ENCODE measurements at regions not wholly inside any gene's neighbourhood (a gene's known extent, or its start where the extent isn't known, plus 50 kb on each side); places are given as distances from the start of the nearest gene placed in this dataset.
A peak's percentile ranks its signal among the peaks of the same experiment; 100 is the strongest.

- DNase-seq (ENCODE audit: insufficient read length, low spot score), result no peak
- TF ChIP-seq POLR2AphosphoS5 (IDR thresholded peaks at IDR 0.05; ENCODE audit: low read depth, low read length) (no peak), TAF1 (IDR thresholded peaks at IDR 0.05; ENCODE audit: low read depth, low read length) (no peak), POU2F2 (IDR thresholded peaks at IDR 0.05; ENCODE audit: low read depth, low read length) (no peak), SPI1 (IDR thresholded peaks at IDR 0.05; ENCODE audit: low read depth, low read length) (no peak), PAX5 (IDR thresholded peaks at IDR 0.05; ENCODE audit: insufficient read depth, low read length, severe bottlenecking) (no peak), POLR2A (IDR thresholded peaks at IDR 0.05; ENCODE audit: low read depth, low read length) (no peak)
- no peak for FAIRE-seq
Observed at GRCh38 chr12:61857968-61858367, 402.2 kb upstream of the USP15 start.

- no peak for FAIRE-seq
- no peak for DNase-seq (ENCODE audit: insufficient read length, low spot score)
- TF ChIP-seq POLR2AphosphoS5 (IDR thresholded peaks at IDR 0.05; ENCODE audit: low read depth, low read length), result no peak
- no peak for TF ChIP-seq PAX5 (IDR thresholded peaks at IDR 0.05; ENCODE audit: insufficient read depth, low read length, severe bottlenecking)
- TF ChIP-seq TAF1 (IDR thresholded peaks at IDR 0.05; ENCODE audit: low read depth, low read length), result no peak
- no peak for TF ChIP-seq SPI1 (IDR thresholded peaks at IDR 0.05; ENCODE audit: low read depth, low read length)
- no peak for TF ChIP-seq POLR2A (IDR thresholded peaks at IDR 0.05; ENCODE audit: low read depth, low read length)
- TF ChIP-seq POU2F2 (IDR thresholded peaks at IDR 0.05; ENCODE audit: low read depth, low read length), result no peak
Observed at GRCh38 chr12:61860451-61860850, 399.8 kb upstream of the USP15 start.

GRCh38 chr12:61862986-61863385, 397.2 kb upstream of the USP15 start:
- no peak for FAIRE-seq
- TF ChIP-seq POLR2A (IDR thresholded peaks at IDR 0.05; ENCODE audit: low read depth, low read length) (no peak), PAX5 (IDR thresholded peaks at IDR 0.05; ENCODE audit: insufficient read depth, low read length, severe bottlenecking) (no peak), POU2F2 (IDR thresholded peaks at IDR 0.05; ENCODE audit: low read depth, low read length) (no peak), TAF1 (IDR thresholded peaks at IDR 0.05; ENCODE audit: low read depth, low read length) (no peak), POLR2AphosphoS5 (IDR thresholded peaks at IDR 0.05; ENCODE audit: low read depth, low read length) (no peak), SPI1 (IDR thresholded peaks at IDR 0.05; ENCODE audit: low read depth, low read length) (no peak)
- no peak for DNase-seq (ENCODE audit: insufficient read length, low spot score)

- no peak for FAIRE-seq
- no peak for DNase-seq (ENCODE audit: insufficient read length, low spot score)
- no peak for TF ChIP-seq SPI1 (IDR thresholded peaks at IDR 0.05; ENCODE audit: low read depth, low read length)
- no peak for TF ChIP-seq TAF1 (IDR thresholded peaks at IDR 0.05; ENCODE audit: low read depth, low read length)
- no peak for TF ChIP-seq POLR2AphosphoS5 (IDR thresholded peaks at IDR 0.05; ENCODE audit: low read depth, low read length)
- no peak for TF ChIP-seq PAX5 (IDR thresholded peaks at IDR 0.05; ENCODE audit: insufficient read depth, low read length, severe bottlenecking)
- TF ChIP-seq POU2F2 (IDR thresholded peaks at IDR 0.05; ENCODE audit: low read depth, low read length), result no peak
- TF ChIP-seq POLR2A (IDR thresholded peaks at IDR 0.05; ENCODE audit: low read depth, low read length), result no peak
Observed at GRCh38 chr12:61863811-61864210, 396.4 kb upstream of the USP15 start.

GRCh38 chr12:61869796-61870195, 390.4 kb upstream of the USP15 start:
- FAIRE-seq (no peak), DNase-seq (ENCODE audit: insufficient read length, low spot score) (no peak)
- TF ChIP-seq PAX5 (IDR thresholded peaks at IDR 0.05; ENCODE audit: insufficient read depth, low read length, severe bottlenecking), result no peak
- no peak for TF ChIP-seq POLR2AphosphoS5 (IDR thresholded peaks at IDR 0.05; ENCODE audit: low read depth, low read length)
- no peak for TF ChIP-seq TAF1 (IDR thresholded peaks at IDR 0.05; ENCODE audit: low read depth, low read length)
- no peak for TF ChIP-seq POU2F2 (IDR thresholded peaks at IDR 0.05; ENCODE audit: low read depth, low read length)
- no peak for TF ChIP-seq SPI1 (IDR thresholded peaks at IDR 0.05; ENCODE audit: low read depth, low read length)
- TF ChIP-seq POLR2A (IDR thresholded peaks at IDR 0.05; ENCODE audit: low read depth, low read length), result no peak

GRCh38 chr12:61870658-61871484, 389.3 kb upstream of the USP15 start:
- no peak for FAIRE-seq
- TF ChIP-seq SPI1 (IDR thresholded peaks at IDR 0.05; ENCODE audit: low read depth, low read length), result peak; percentile 44
- no peak for TF ChIP-seq POLR2AphosphoS5 (IDR thresholded peaks at IDR 0.05; ENCODE audit: low read depth, low read length)
- no peak for DNase-seq (ENCODE audit: insufficient read length, low spot score)

- no peak for DNase-seq (ENCODE audit: insufficient read length, low spot score)
- FAIRE-seq, result no peak
- TF ChIP-seq SPI1 (IDR thresholded peaks at IDR 0.05; ENCODE audit: low read depth, low read length) (no peak), POLR2AphosphoS5 (IDR thresholded peaks at IDR 0.05; ENCODE audit: low read depth, low read length) (no peak), POLR2A (IDR thresholded peaks at IDR 0.05; ENCODE audit: low read depth, low read length) (no peak), PAX5 (IDR thresholded peaks at IDR 0.05; ENCODE audit: insufficient read depth, low read length, severe bottlenecking) (no peak), TAF1 (IDR thresholded peaks at IDR 0.05; ENCODE audit: low read depth, low read length) (no peak)
Observed at GRCh38 chr12:61871485-61871810, 388.8 kb upstream of the USP15 start.

GRCh38 chr12:61879229-61879628, 381.0 kb upstream of the USP15 start:
- DNase-seq (ENCODE audit: insufficient read length, low spot score), result no peak
- FAIRE-seq, result no peak
- TF ChIP-seq TAF1 (IDR thresholded peaks at IDR 0.05; ENCODE audit: low read depth, low read length) (no peak), PAX5 (IDR thresholded peaks at IDR 0.05; ENCODE audit: insufficient read depth, low read length, severe bottlenecking) (no peak), POU2F2 (IDR thresholded peaks at IDR 0.05; ENCODE audit: low read depth, low read length) (no peak), SPI1 (IDR thresholded peaks at IDR 0.05; ENCODE audit: low read depth, low read length) (no peak), POLR2A (IDR thresholded peaks at IDR 0.05; ENCODE audit: low read depth, low read length) (no peak), POLR2AphosphoS5 (IDR thresholded peaks at IDR 0.05; ENCODE audit: low read depth, low read length) (no peak)

- no peak for FAIRE-seq
- no peak for DNase-seq (ENCODE audit: insufficient read length, low spot score)
- no peak for TF ChIP-seq POLR2AphosphoS5 (IDR thresholded peaks at IDR 0.05; ENCODE audit: low read depth, low read length)
- TF ChIP-seq TAF1 (IDR thresholded peaks at IDR 0.05; ENCODE audit: low read depth, low read length), result no peak
- no peak for TF ChIP-seq SPI1 (IDR thresholded peaks at IDR 0.05; ENCODE audit: low read depth, low read length)
- TF ChIP-seq PAX5 (IDR thresholded peaks at IDR 0.05; ENCODE audit: insufficient read depth, low read length, severe bottlenecking), result no peak
- no peak for TF ChIP-seq POLR2A (IDR thresholded peaks at IDR 0.05; ENCODE audit: low read depth, low read length)
- TF ChIP-seq POU2F2 (IDR thresholded peaks at IDR 0.05; ENCODE audit: low read depth, low read length), result no peak
Observed at GRCh38 chr12:61880186-61880585, 380.0 kb upstream of the USP15 start.

- DNase-seq (ENCODE audit: insufficient read length, low spot score) (no peak), FAIRE-seq (no peak)
- TF ChIP-seq PAX5 (IDR thresholded peaks at IDR 0.05; ENCODE audit: insufficient read depth, low read length, severe bottlenecking) (no peak), POU2F2 (IDR thresholded peaks at IDR 0.05; ENCODE audit: low read depth, low read length) (no peak), SPI1 (IDR thresholded peaks at IDR 0.05; ENCODE audit: low read depth, low read length) (no peak), TAF1 (IDR thresholded peaks at IDR 0.05; ENCODE audit: low read depth, low read length) (no peak), POLR2AphosphoS5 (IDR thresholded peaks at IDR 0.05; ENCODE audit: low read depth, low read length) (no peak), POLR2A (IDR thresholded peaks at IDR 0.05; ENCODE audit: low read depth, low read length) (no peak)
Observed at GRCh38 chr12:61891632-61892031, 368.6 kb upstream of the USP15 start.
